PFSK-1 (cell line): ENCODE measurements at regions not wholly inside any gene's neighbourhood (a gene's known extent, or its start where the extent isn't known, plus 50 kb on each side); places are given as distances from the start of the nearest gene placed in this dataset.

Experiments
- POLR2AphosphoS5 ChIP-seq: IDR thresholded peaks from 2 replicates; pipeline ENCODE4 v1.6.1; 2012; ENCODE audit warnings: low read depth, mild to moderate bottlenecking, control low read depth, low read length, moderate library complexity
- SIN3A ChIP-seq: IDR thresholded peaks from 2 replicates; pipeline ENCODE4 v1.6.1; 2012; ENCODE audit warnings: mild to moderate bottlenecking, low read length, moderate library complexity, borderline replicate concordance; ENCODE audit not compliant: insufficient read depth

GRCh38 chr20:39916236-39916765 is 772.7 kb downstream of the MAFB start:
- TF ChIP-seq SIN3A (no peak), POLR2AphosphoS5 (no peak)
